ENCODE measurements at regions not wholly inside any gene's neighbourhood (a gene's known extent, or its start where the extent isn't known, plus 50 kb on each side); places are given as distances from the start of the nearest gene placed in this dataset.
A peak's percentile ranks its signal among the peaks of the same experiment; 100 is the strongest.

GRCh38 chr10:128816726-128817125, 650.3 kb upstream of the MGMT start:
- H3K4me1 Mint-ChIP-seq, result peaks cover 13% of the 10 kb centered on the region
- H3K27ac Mint-ChIP-seq, result no peak overlapping the region
- no peak overlapping the region for H3K4me3 Mint-ChIP-seq
- H3K36me3 Mint-ChIP-seq (ENCODE audit: low read depth), result no peaks in the 10 kb centered on the region
- no peak for TF ChIP-seq CTCF (IDR thresholded peaks at IDR 0.05; ENCODE audit: unreplicated experiment in 3 of 3)
- no peaks in the 10 kb centered on the region for H3K9me3 Mint-ChIP-seq
- peaks cover 9% of the 10 kb centered on the region for H3K27me3 Mint-ChIP-seq (ENCODE audit: low read depth)

GRCh38 chr10:128817636-128818035, 649.4 kb upstream of the MGMT start:
- Mint-ChIP-seq H3K36me3 (ENCODE audit: low read depth) (no peaks in the 10 kb centered on the region), H3K4me3 (no peak overlapping the region), H3K9me3 (no peaks in the 10 kb centered on the region), H3K27me3 (ENCODE audit: low read depth) (peaks cover 14% of the 10 kb centered on the region), H3K4me1 (peaks cover 10% of the 10 kb centered on the region), H3K27ac (no peak overlapping the region)
- TF ChIP-seq CTCF (IDR thresholded peaks at IDR 0.05; ENCODE audit: unreplicated experiment in 3 of 3), result no peak

- Mint-ChIP-seq H3K9me3 (no peaks in the 10 kb centered on the region), H3K27me3 (ENCODE audit: low read depth) (peaks cover 11% of the 10 kb centered on the region), H3K36me3 (ENCODE audit: low read depth) (no peaks in the 10 kb centered on the region), H3K4me1 (peaks cover 21% of the 10 kb centered on the region), H3K27ac (no peak overlapping the region), H3K4me3 (no peak overlapping the region)
- TF ChIP-seq CTCF (IDR thresholded peaks at IDR 0.05; ENCODE audit: unreplicated experiment in 3 of 3), result no peak
Measured at GRCh38 chr10:128820663-128821062, 646.4 kb upstream of the MGMT start.

GRCh38 chr10:128823201-128823600, 643.8 kb upstream of the MGMT start:
- Mint-ChIP-seq H3K36me3 (ENCODE audit: low read depth) (no peaks in the 10 kb centered on the region), H3K4me1 (peaks cover 31% of the 10 kb centered on the region), H3K4me3 (no peak overlapping the region), H3K27ac (peak overlapping the region in 2 of 3 experiments; percentile 49 to 63), H3K9me3 (no peaks in the 10 kb centered on the region), H3K27me3 (ENCODE audit: low read depth) (peaks cover 14% of the 10 kb centered on the region)
- TF ChIP-seq CTCF (IDR thresholded peaks at IDR 0.05; ENCODE audit: unreplicated experiment in 3 of 3), result no peak

GRCh38 chr10:128825626-128826025, 641.4 kb upstream of the MGMT start:
- no peaks in the 10 kb centered on the region for H3K36me3 Mint-ChIP-seq (ENCODE audit: low read depth)
- H3K4me1 Mint-ChIP-seq, result peaks cover 37% of the 10 kb centered on the region
- no peak overlapping the region for H3K4me3 Mint-ChIP-seq

More at GRCh38 chr10:128825626-128826025, 641.4 kb upstream of the MGMT start:
- Mint-ChIP-seq H3K9me3 (no peaks in the 10 kb centered on the region), H3K27me3 (ENCODE audit: low read depth) (peaks cover 9% of the 10 kb centered on the region), H3K27ac (peak overlapping the region; percentile 2 to 59 (median 18))
- TF ChIP-seq CTCF (IDR thresholded peaks at IDR 0.05; ENCODE audit: unreplicated experiment in 3 of 3), result no peak
